CD14-positive monocyte (primary cell): ENCODE measurements at regions not wholly inside any gene's neighbourhood (a gene's known extent, or its start where the extent isn't known, plus 50 kb on each side); places are given as distances from the start of the nearest gene placed in this dataset.

Experiments
- DNase-seq, 3 donors: peaks; one replicate each; pipeline ENCODE4 v3.0.0-alpha.2; 2011 to 2022
- H2AFZ ChIP-seq: 2 replicates; pipeline ENCODE4 v1.6.0; 2012; ENCODE audit warnings: mild to moderate bottlenecking, low read depth, low read length, inconsistent platforms; ENCODE audit not compliant: insufficient read depth, poor library complexity, severe bottlenecking
- H3K27ac ChIP-seq, 2 donors: 1 replicate in 1 of 2; 2 replicates in 1 of 2; pipeline ENCODE4 v1.5.1; 2012 to 2013; ENCODE audit warnings: low read length in 2 of 2, control low read depth in 1 of 2, inconsistent platforms in 1 of 2, low read depth in 1 of 2, mild to moderate bottlenecking in 1 of 2
- H3K27me3 ChIP-seq, 2 donors: one replicate each; pipeline versions ENCODE4 v1.6.0 to v1.6.1; 2011 to 2013; ENCODE audit warnings: low read length in 2 of 2; ENCODE audit not compliant: control insufficient read depth in 2 of 2, insufficient read depth in 2 of 2
- H3K36me3 ChIP-seq, 2 donors: replicated peaks in 1 of 2; 1 replicate in 1 of 2; 2 replicates in 1 of 2; pipeline versions ENCODE4 v1.5.1 to v1.6.1; 2012 to 2013; ENCODE audit warnings: low read length in 2 of 2, control low read depth in 1 of 2, inconsistent platforms in 1 of 2, mild to moderate bottlenecking in 1 of 2; ENCODE audit not compliant: insufficient read depth in 2 of 2, control insufficient read depth in 1 of 2
- H3K4me1 ChIP-seq, 2 donors: 1 replicate in 1 of 2; 2 replicates in 1 of 2; pipeline versions ENCODE4 v1.5.1 to v1.6.1; 2012 to 2013; ENCODE audit warnings: low read length in 2 of 2, control low read depth in 1 of 2, inconsistent platforms in 1 of 2, mild to moderate bottlenecking in 1 of 2, moderate library complexity in 1 of 2; ENCODE audit not compliant: insufficient read depth in 2 of 2, control insufficient read depth in 1 of 2
- H3K4me2 ChIP-seq: replicated peaks from 2 replicates; pipeline ENCODE3; 2012; ENCODE audit warnings: low read length, moderate library complexity, mild to moderate bottlenecking; ENCODE audit not compliant: poor library complexity, severe bottlenecking; ENCODE audit errors: extremely low read depth
- H3K4me3 ChIP-seq, 3 experiments: fragments of 200-600 bp in 1 of 3; sonication (generic) in 1 of 3; replicated peaks in 1 of 3; 1 replicate in 2 of 3; 2 replicates in 1 of 3; pipeline ENCODE4 v1.5.1; 2011 to 2013; ENCODE audit warnings: low read length in 3 of 3, mild to moderate bottlenecking in 3 of 3, control low read depth in 2 of 3, low read depth in 2 of 3, inconsistent platforms in 1 of 3, moderate library complexity in 1 of 3
- H3K79me2 ChIP-seq: 2 replicates; pipeline ENCODE4 v1.6.0; 2012; ENCODE audit warnings: mild to moderate bottlenecking, control low read depth, inconsistent platforms, low read length, moderate library complexity; ENCODE audit not compliant: insufficient read depth
- H3K9ac ChIP-seq: 2 replicates; pipeline ENCODE4 v1.6.0; 2017; ENCODE audit warnings: low read length, mild to moderate bottlenecking; ENCODE audit not compliant: insufficient read depth, poor library complexity, severe bottlenecking
- H3K9me3 ChIP-seq, 2 donors: replicated peaks in 1 of 2; 1 replicate in 1 of 2; 2 replicates in 1 of 2; pipeline versions ENCODE4 v1.5.1 to v1.6.1; 2012 to 2013; ENCODE audit warnings: low read length in 2 of 2, control low read depth in 1 of 2; ENCODE audit not compliant: control insufficient read depth in 1 of 2, insufficient read depth in 1 of 2
- H4K20me1 ChIP-seq: 2 replicates; pipeline ENCODE4 v1.6.0; 2012; ENCODE audit warnings: mild to moderate bottlenecking, low read length, control low read depth, moderate library complexity; ENCODE audit not compliant: insufficient read depth
- H3K27ac Mint-ChIP-seq, 7 donors: one replicate each; pipeline ENCODE4 v1.8.0; 2020; ENCODE audit warnings: mild to moderate bottlenecking in 7 of 7, mixed read lengths in 7 of 7, moderate library complexity in 6 of 7, inconsistent platforms in 2 of 7
- H3K27me3 Mint-ChIP-seq, 3 donors: one replicate each; pipeline ENCODE4 v1.8.0; 2021 to 2022; ENCODE audit warnings: low read depth in 3 of 3, mild to moderate bottlenecking in 3 of 3, mixed read lengths in 3 of 3, moderate library complexity in 3 of 3, inconsistent platforms in 1 of 3
- H3K36me3 Mint-ChIP-seq, 2 donors: one replicate each; pipeline ENCODE4 v1.8.0; 2020; ENCODE audit warnings: mixed read lengths in 2 of 2, inconsistent platforms in 1 of 2, mild to moderate bottlenecking in 1 of 2
- H3K4me1 Mint-ChIP-seq: one replicate; pipeline ENCODE4 v1.8.0; 2020; ENCODE audit warnings: mild to moderate bottlenecking, mixed read lengths
- H3K4me3 Mint-ChIP-seq, 2 donors: one replicate each; pipeline ENCODE4 v1.8.0; 2020; ENCODE audit warnings: mild to moderate bottlenecking in 2 of 2, mixed read lengths in 2 of 2, moderate library complexity in 1 of 2
- H3K9me3 Mint-ChIP-seq, 7 donors: one replicate each; pipeline ENCODE4 v1.8.0; 2020 to 2022; ENCODE audit warnings: mixed read lengths in 7 of 7, mild to moderate bottlenecking in 6 of 7, moderate library complexity in 6 of 7, inconsistent platforms in 2 of 7
- CTCF ChIP-seq: fragments of 200-600 bp; IDR thresholded peaks from one replicate; pipeline ENCODE4 v1.8.0; 2022; ENCODE audit warnings: antibody characterized with exemption, mild to moderate bottlenecking
- WGBS: methylation state at CpG from one replicate; pipeline ENCODE4 v1.1.5; 2013; ENCODE audit warnings: missing lambda C conversion rate; ENCODE audit not compliant: insufficient coverage; 5-methylcytosine and 5-hydroxymethylcytosine counted together
- intact Hi-C, 2 donors: fragments of 100-400 bp; cut with micrococcal nuclease; formaldehyde crosslinking; loops; one replicate each; pipeline versions ENCODE4 v1.15.0 to v1.15.1; 2023

- Histone ChIP-seq H2AFZ (no peak overlapping the region), H3K27me3 (no peaks in the 10 kb centered on the region), H3K27ac (no peak overlapping the region), H3K36me3 (no peaks in the 10 kb centered on the region), H3K4me3 (no peak overlapping the region), H3K4me2 (no peak overlapping the region), H4K20me1 (no peaks in the 10 kb centered on the region), H3K4me1 (no peaks in the 10 kb centered on the region), H3K79me2 (no peaks in the 10 kb centered on the region), H3K9me3 (no peaks in the 10 kb centered on the region), H3K9ac (no peak overlapping the region)
- intact Hi-C loops: no loop called here
- Mint-ChIP-seq H3K36me3 (no peaks in the 10 kb centered on the region), H3K4me1 (no peaks in the 10 kb centered on the region), H3K9me3 (peaks cover 0 to 4% (median 0%) of the 10 kb centered on the region in 7 donors), H3K4me3 (no peak overlapping the region), H3K27me3 (no peaks in the 10 kb centered on the region), H3K27ac (no peak overlapping the region)
- no peak for TF ChIP-seq CTCF
- WGBS: no CpG with 5 or more reads among the region's 2 CpGs
- DNase-seq: no peak
Measured at GRCh38 chr2:83459456-83459855, 999.6 kb downstream of the SUCLG1 start.

DNA sequence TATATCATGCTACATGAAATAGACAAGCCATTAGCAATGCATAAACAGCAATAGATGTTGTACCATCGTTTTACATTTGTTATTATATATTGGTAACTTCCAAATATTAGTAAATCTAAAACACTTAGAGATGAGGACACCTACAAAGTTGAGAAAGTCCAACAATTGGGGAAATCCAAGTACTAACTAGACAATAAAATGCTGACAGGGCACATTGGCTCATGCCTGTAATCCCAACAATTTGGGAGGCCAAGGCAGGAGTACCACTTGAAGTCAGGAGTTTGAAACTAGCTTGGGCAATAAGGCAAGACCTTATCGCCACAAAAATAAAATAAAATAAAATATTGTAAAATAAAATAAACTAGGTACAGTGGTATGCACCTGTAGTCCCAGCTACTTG, 1023.1 kb downstream of the SUCLG1 start:
- H3K9me3 Mint-ChIP-seq: peaks cover 0 to 7% (median 2%) of the 10 kb centered on the region in 7 donors
- Histone ChIP-seq H3K9ac (no peak overlapping the region), H3K79me2 (no peaks in the 10 kb centered on the region), H4K20me1 (no peaks in the 10 kb centered on the region), H3K9me3 (no peaks in the 10 kb centered on the region), H3K4me1 (no peaks in the 10 kb centered on the region), H3K27me3 (no peaks in the 10 kb centered on the region), H2AFZ (no peak overlapping the region), H3K4me3 (no peak overlapping the region), H3K4me2 (no peak overlapping the region), H3K36me3 (no peaks in the 10 kb centered on the region), H3K27ac (no peak overlapping the region)
- WGBS: no CpG with 5 or more reads among the region's 2 CpGs
- no peak overlapping the region for H3K27ac Mint-ChIP-seq
- intact Hi-C loops: no loop called here
- TF ChIP-seq CTCF: no peak
- no peak for DNase-seq
- no peaks in the 10 kb centered on the region for H3K4me1 Mint-ChIP-seq
- no peaks in the 10 kb centered on the region for H3K27me3 Mint-ChIP-seq
- no peak overlapping the region for H3K4me3 Mint-ChIP-seq
- no peaks in the 10 kb centered on the region for H3K36me3 Mint-ChIP-seq
